ENCODE measurements at regions not wholly inside any gene's neighbourhood (a gene's known extent, or its start where the extent isn't known, plus 50 kb on each side); places are given as distances from the start of the nearest gene placed in this dataset.
"Not testable (repeated sequence)": the region's sequence is repeated elsewhere in the genome, so short reads cannot be mapped to it uniquely, and the experiment has no call there.

- DNase-seq (ENCODE audit: low spot score), result no peak
Measured at GRCh38 chr9:75671354-75671753, 219.1 kb upstream of the PCSK5 start.

GRCh38 chr9:75672478-75672877 lies 218.0 kb upstream of the PCSK5 start:
- DNase-seq (ENCODE audit: low spot score), result no peak

GRCh38 chr9:75683591-75683990 lies 206.9 kb upstream of the PCSK5 start:
- DNase-seq (ENCODE audit: low spot score), result no peak

DNA sequence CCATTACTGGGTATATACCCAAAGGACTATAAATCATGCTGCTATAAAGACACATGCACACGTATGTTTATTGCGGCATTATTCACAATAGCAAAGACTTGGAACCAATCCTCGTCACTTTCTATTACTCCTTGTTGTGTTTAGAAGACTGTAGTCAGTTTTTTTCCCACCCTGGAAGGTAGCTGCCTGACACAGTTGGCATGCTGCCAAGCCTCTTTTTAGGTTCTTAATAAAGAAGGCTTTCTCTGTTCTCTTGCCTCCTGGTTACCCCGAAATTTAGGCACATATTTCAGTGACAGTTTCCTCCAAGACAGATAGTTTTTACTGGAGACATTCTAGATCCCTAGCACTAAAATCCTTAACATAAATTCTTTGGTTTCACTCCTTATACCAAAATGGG lies 205.4 kb upstream of the PCSK5 start:
- DNase-seq (ENCODE audit: low spot score), result no peak

DNA sequence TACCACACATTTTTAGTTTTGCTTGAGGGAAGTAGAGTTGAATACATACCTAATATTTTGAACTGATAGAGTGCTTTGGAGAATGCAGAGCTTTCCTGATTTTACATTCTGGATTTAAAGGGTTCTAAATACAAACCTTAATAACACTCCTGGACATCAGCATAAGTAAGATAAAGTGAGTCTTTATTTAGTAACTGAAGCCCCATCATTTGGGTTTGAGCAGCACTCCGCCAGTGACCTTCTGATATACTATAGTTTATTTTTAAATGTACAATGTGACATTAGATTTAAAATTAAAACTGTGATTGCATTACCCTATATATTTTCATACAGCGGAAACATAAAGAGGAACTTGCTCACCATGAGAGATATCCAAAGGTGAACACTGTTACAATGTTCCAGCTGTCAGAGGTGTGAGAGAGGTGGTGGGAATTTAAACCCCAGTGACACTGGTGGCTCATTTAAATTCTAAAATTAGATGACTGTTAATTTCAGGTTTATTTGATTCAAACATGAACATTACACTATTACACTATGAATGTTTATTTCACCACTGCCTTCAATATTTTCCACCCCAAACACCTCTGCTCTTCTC lies 203.0 kb upstream of the PCSK5 start:
- no peak for DNase-seq (ENCODE audit: low spot score)

- not testable (repeated sequence) for DNase-seq (ENCODE audit: low spot score)
Measured at GRCh38 chr9:75690551-75690950, 199.9 kb upstream of the PCSK5 start.

DNA sequence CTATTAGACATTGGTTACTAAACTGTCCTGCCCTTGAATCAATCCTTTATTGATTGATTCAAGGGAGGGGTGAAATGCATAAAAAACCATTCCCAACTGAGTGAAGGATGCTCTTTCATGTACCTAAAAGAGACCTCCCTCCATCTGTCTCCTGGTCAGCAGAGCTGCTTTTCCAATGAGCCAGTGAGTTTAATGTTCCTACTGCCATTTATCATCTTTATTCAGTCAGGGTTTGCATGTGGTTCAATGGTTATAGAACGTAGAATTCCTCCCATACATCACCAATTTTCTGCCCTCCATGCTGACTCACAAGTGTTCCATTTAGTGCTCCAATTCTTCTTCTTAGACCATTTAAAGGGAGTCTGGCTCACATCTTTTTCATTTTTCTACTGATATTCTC lies 199.1 kb upstream of the PCSK5 start:
- DNase-seq (ENCODE audit: low spot score), result no peak

DNA sequence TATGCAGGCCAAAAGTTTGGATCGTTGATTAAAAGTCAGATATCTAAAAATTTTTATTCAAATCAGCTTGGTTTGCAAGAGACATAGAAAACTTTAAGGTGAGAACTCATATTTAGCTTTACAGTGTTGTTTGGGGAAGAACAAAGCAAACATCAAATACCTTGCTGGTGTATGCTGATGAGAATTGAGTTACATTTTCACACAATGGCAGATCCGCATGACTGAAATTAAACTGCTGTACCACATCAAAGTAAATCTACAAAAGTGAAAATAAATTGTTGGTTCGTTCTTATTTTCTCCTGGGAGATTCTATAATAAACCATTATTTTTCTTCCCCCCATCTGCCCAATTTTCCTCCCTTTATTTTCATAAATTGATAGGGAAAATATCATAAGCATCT lies 198.2 kb upstream of the PCSK5 start:
- no peak for DNase-seq (ENCODE audit: low spot score)

DNA sequence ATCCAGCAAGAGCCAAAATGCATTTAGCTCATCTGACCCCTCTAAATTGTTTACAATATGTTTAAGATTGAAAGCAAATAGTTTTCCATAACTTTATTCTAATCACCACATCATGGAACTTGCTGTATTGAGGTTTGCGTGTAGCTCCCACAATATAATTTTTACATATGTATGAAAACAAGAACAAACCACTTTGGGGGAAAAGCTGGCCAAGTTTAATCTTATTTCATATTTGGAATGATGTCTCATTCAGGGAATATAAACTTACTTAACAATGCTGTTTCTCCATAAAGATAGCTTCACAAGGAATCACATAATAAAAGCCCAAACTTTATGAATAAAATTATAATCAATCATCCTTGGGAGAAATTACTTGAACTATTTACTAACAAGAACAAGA lies 194.6 kb upstream of the PCSK5 start:
- DNase-seq (ENCODE audit: low spot score), result no peak

- no peak for DNase-seq (ENCODE audit: low spot score)
Measured at GRCh38 chr9:75699017-75699416, 191.5 kb upstream of the PCSK5 start.

DNA sequence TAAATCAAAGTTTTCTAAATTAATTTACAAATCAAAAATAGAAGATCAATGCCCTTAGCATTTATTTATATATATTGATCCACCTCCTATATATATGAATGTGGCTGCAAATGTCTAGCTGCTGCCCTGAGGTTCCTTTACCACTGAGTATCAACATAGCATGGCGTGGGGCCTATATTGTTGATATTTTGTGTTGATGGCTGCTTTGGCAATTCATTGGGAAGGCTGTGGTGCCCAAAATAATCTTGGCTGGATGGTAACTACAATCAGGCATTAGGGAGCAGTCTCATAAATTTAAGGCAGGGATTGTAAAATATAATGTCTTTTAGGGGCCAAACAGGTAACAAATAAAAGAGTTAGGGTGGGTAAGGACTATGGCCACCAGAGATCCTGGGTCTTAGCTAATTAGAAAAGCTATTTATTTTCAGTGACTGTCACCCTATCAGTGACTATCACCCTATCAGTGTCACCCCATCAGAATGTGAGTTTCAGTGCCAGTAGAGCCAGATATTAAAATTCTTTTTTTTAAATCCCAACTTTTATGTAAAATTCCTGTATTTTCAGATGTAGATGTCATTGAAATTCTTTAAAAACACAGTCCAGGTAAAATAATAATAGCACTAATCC lies 190.7 kb upstream of the PCSK5 start:
- DNase-seq (ENCODE audit: low spot score), result no peak

DNA sequence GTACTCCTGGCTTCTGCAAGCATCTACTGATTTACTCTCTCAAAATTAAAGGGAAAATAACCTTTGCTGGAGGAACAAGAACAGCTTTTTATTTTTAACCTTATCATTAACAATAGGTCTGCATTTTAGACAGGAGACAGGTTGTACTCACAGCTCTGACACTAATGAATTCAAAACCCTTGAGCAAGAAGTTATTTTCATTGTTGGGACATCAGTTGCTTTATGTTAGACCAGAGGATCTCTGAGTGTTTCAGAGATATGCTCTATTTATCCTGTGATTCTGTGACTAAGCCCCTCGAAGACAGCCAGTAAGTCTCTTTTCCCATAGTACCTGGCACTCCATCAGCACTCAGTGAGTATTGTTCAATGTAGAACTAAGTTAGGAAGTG lies 190.2 kb upstream of the PCSK5 start:
- no peak for DNase-seq (ENCODE audit: low spot score)

DNA sequence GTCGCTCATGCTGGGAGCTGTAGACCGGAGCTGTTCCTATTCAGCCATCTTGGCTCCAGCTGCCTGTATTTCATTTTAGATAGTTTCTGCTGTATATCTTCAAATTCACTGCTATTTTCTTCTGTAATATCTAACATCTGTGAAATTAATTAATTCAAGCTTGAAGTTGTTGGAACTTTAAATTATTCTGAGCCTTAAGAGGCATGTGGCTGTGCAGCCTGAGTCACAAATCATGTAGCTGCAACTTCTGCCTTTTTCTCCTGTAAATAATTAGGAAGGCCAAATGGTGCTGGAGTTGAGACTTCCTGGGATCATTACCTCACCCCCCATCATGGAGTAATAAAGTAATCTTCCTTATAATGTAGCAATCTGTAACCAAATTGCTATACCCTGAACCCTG lies 183.3 kb upstream of the PCSK5 start:
- DNase-seq (ENCODE audit: low spot score), result no peak

GRCh38 chr9:75709698-75710097 lies 180.8 kb upstream of the PCSK5 start:
- no peak for DNase-seq (ENCODE audit: low spot score)

DNA sequence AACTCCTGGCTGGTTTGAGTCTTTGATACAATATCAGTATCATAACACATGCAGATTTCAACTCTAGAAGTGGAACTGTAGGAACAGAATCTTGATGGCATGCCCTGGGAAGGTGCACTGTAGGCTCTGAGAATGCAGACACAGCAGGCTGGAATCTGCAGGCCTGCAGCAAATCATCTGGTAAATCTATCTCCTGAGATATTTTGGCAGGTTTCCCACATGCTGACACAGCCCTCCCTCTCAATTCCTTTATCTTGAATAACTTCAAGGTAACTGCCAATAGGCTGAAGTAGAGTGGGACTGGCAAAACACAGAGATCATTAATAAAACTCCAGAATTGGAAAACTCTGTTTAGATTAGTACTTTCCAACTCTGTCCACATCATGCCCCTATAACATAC lies 177.8 kb upstream of the PCSK5 start:
- DNase-seq (ENCODE audit: low spot score), result no peak

DNA sequence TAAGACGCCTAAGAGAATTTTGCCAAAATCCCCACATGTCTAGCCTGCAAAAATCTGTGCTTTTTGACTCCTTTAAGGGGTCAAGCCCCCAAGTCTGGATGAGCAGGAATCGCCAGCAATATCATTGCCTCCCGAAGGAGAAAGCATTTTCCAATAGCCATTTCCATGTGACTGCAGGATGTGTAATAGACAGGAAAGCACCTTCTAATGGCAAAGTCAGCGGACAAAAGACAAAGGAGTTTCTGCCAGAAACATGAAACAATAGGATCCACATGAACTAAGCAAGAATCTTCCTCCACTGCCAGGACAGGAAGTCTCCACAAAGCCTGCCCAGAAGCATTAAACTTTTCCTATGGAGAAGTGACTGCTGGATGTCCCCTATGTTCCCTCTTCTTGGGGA lies 177.1 kb upstream of the PCSK5 start:
- DNase-seq (ENCODE audit: low spot score), result no peak

- DNase-seq (ENCODE audit: low spot score), result no peak
Measured at GRCh38 chr9:75715360-75715759, 175.1 kb upstream of the PCSK5 start.

- DNase-seq (ENCODE audit: low spot score), result no peak
Measured at GRCh38 chr9:75718677-75719076, 171.8 kb upstream of the PCSK5 start.

DNA sequence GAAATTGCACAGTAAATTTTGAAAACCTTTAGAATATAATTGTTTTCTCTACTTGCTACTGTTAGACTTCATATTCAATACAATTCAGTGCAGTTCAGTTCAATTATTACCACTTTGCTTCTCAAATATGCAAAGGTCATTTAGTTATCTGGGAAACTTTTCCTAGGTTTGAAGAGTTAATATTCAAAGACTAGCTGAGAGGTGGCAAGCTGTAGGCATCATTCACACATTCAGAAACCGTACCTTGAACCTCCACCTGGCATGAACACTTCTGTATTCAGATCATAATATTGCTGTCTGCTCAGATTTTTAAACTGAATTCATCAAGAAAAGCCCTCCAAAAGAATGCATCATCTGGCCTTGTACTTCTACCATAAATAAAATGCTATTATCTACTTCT lies 162.1 kb upstream of the PCSK5 start:
- DNase-seq (ENCODE audit: low spot score), result no peak

- no peak for DNase-seq (ENCODE audit: low spot score)
Measured at GRCh38 chr9:75734802-75735201, 155.7 kb upstream of the PCSK5 start.

- DNase-seq (ENCODE audit: low spot score), result no peak
Measured at GRCh38 chr9:75739884-75740611, 150.4 kb upstream of the PCSK5 start.

DNA sequence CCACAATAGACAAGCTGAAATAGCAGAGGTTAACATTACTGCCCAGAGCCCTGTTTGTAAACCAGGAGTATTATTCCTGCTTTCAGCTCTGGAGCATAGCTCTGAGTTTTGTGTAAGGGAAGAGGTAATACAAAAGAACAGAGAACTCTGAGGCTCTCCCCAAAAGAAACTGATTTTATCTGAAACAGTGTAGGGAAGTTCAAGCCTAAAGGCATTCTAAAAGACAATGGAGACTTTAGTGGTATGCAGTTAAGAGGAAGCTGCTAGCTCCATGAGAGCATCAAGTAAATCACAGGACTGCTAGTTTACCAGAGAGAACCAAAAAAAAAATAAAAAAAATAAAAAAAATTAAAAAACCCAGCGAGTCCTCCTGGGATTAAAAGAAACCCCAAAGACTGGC lies 146.6 kb upstream of the PCSK5 start:
- no peak for DNase-seq (ENCODE audit: low spot score)

DNA sequence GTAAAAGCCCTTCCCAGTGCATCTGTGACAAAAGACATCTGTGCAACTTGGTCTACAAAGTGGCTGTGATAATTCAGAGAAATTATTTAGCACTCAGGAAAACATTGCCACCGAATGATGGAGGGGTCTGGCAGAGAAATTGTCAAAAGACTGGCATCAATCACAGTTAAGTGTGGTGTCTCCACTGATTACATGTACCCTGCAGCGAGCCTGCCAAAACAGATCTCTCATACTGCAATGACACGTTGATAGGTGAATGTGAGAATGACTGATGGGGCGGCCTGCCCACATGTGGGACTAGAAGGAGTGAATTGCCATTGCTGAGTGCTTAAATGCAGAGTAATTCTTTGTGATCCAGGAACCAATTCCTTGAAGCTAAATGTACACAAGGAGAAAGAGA lies 136.4 kb upstream of the PCSK5 start:
- DNase-seq (ENCODE audit: low spot score), result no peak

DNA sequence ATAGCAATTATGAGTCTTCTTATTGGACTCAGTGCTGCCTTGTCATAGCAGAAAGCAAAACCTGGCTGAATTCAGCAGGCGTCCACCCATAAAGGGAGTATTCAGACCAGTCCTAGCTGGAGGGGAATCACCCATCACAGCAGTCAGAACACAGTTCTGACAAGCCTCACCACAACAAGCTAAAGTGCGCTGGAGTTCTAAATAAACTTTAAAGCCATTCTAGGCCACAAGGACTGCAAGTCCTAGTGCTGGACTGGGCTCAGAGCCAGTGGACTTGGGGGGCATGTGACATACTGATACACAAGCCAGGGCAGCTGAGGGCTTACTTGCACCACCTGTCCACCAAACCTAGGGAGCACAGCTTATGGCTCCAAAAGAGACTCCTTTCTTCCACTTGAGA lies 115.3 kb upstream of the PCSK5 start:
- no peak for DNase-seq (ENCODE audit: low spot score)
